ENCODE measurements at regions not wholly inside any gene's neighbourhood (a gene's known extent, or its start where the extent isn't known, plus 50 kb on each side); places are given as distances from the start of the nearest gene placed in this dataset.

- 0% methylated on average over 1 of the region's 1 CpG for WGBS (ENCODE audit: low lambda C conversion rate)
- DNase-seq (ENCODE audit: low spot score) (no peak), ATAC-seq (no peak), FAIRE-seq (no peak)
- BruUV-seq (replicated peaks) = no TSS peak
- CTCF ChIA-PET (ENCODE audit: low intra/inter-chr PET ratio, low total read pairs) = no interaction called here
- in situ Hi-C loops (cut with HindIII; ENCODE audit: extremely low pct_ligation_motif_present, low pct_unique_long_range_greater_than_20kb) = no loop called here
- H3K9me3 ChIP-seq (ENCODE audit: low read length) = no peaks in the 10 kb centered on the region; the same call in none of the 2 replicates
- no peak overlapping the region for H3K4me2 ChIP-seq (ENCODE audit: low read depth, low read length)
- no peaks in the 10 kb centered on the region for H3K79me2 ChIP-seq (ENCODE audit: insufficient read depth, low read length)
- no peak overlapping the region for H2AFZ ChIP-seq (ENCODE audit: low read length)
- no peaks in the 10 kb centered on the region for H4K20me1 ChIP-seq (ENCODE audit: insufficient read depth, low read length)
- no peaks in the 10 kb centered on the region for H3K27me3 ChIP-seq (ENCODE audit: control insufficient read depth in 1 of 2, insufficient read depth in 2 of 2, low read length in 2 of 2)
- no peaks in the 10 kb centered on the region for H3K36me3 ChIP-seq (replicated peaks in 1 of 2; ENCODE audit: control insufficient read depth in 1 of 2, insufficient read depth in 2 of 2, low read length in 2 of 2)
- H3K27ac ChIP-seq (ENCODE audit: extremely low read length, insufficient read depth, low read length) = no peak overlapping the region
- H3K9ac ChIP-seq (ENCODE audit: insufficient read depth, low read depth, low read length) = no peak overlapping the region
- H3K4me3 ChIP-seq (replicated peaks in 1 of 3; ENCODE audit: insufficient read depth in 1 of 3, low read depth in 2 of 3, low read length in 3 of 3) = no peak overlapping the region
- intact Hi-C loops (cut with micrococcal nuclease; ENCODE audit: unreplicated experiment) = no loop called here
- no peaks in the 10 kb centered on the region for H3K4me1 ChIP-seq (ENCODE audit: insufficient read depth, low read length)
- POLR2A ChIA-PET = no interaction called here
- TF ChIP-seq PAF1 (CRISPR knock-in tag; IDR thresholded peaks at IDR 0.05) (no peak), KDM5B (CRISPR knock-in tag; IDR thresholded peaks at IDR 0.05; ENCODE audit: borderline replicate concordance) (no peak), NFIC (IDR thresholded peaks at IDR 0.05; ENCODE audit: low read length) (no peak), MIER2 (CRISPR knock-in tag; IDR thresholded peaks at IDR 0.05) (no peak), ZNF430 (CRISPR knock-in tag; IDR thresholded peaks at IDR 0.05) (no peak), ZNF263 (CRISPR knock-in tag; IDR thresholded peaks at IDR 0.05) (no peak), ZNF768 (CRISPR knock-in tag; IDR thresholded peaks at IDR 0.05) (no peak), TRAFD1 (CRISPR knock-in tag; IDR thresholded peaks at IDR 0.05; ENCODE audit: borderline replicate concordance) (no peak), ZNF451 (CRISPR knock-in tag; IDR thresholded peaks at IDR 0.05) (no peak), ZBTB40 (IDR thresholded peaks at IDR 0.05) (no peak), ZBTB40 (CRISPR knock-in tag; IDR thresholded peaks at IDR 0.05) (no peak), PRMT3 (CRISPR knock-in tag; IDR thresholded peaks at IDR 0.05; ENCODE audit: borderline replicate concordance, low read depth) (no peak)
- TF ChIP-seq, protein P1, sequence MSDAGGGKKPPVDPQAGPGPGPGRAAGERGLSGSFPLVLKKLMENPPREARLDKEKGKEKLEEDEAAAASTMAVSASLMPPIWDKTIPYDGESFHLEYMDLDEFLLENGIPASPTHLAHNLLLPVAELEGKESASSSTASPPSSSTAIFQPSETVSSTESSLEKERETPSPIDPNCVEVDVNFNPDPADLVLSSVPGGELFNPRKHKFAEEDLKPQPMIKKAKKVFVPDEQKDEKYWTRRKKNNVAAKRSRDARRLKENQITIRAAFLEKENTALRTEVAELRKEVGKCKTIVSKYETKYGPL (CRISPR knock-in tag; IDR thresholded peaks at IDR 0.05) = no peak
- TF ChIP-seq, protein P2, sequence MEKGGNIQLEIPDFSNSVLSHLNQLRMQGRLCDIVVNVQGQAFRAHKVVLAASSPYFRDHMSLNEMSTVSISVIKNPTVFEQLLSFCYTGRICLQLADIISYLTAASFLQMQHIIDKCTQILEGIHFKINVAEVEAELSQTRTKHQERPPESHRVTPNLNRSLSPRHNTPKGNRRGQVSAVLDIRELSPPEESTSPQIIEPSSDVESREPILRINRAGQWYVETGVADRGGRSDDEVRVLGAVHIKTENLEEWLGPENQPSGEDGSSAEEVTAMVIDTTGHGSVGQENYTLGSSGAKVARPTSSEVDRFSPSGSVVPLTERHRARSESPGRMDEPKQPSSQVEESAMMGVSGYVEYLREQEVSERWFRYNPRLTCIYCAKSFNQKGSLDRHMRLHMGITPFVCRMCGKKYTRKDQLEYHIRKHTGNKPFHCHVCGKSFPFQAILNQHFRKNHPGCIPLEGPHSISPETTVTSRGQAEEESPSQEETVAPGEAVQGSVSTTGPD (CRISPR knock-in tag; IDR thresholded peaks at IDR 0.05) = no peak
These were observed 487.0 kb downstream of the MTRR start for GRCh38 chr5:8355981-8356380.
